ENCODE measurements at regions not wholly inside any gene's neighbourhood (a gene's known extent, or its start where the extent isn't known, plus 50 kb on each side); places are given as distances from the start of the nearest gene placed in this dataset.

DNA sequence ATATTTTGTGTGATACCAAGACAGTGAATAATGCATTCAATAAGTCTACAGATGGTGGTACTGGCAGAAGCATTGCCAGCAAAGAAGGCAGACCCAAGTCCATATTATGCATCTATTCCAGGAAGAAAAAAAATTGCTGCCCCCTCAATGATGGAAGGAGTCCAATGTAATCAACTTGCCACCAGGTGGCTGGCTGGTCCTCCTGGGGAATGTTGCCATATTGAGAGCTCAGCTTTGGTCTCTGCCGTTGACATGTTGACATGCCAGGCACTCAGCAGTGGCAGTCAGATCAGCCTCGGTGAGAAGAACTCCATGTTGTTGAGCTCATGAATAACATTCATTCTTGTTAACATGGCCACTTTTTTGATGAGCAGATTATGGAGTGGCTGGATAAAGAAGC, 298.5 kb downstream of the IGSF11 start:
- DNase-seq = no peak
- Mint-ChIP-seq H3K4me3 (no peak overlapping the region), H3K36me3 (ENCODE audit: low read depth) (no peaks in the 10 kb centered on the region), H3K27ac (no peak overlapping the region), H3K4me1 (no peaks in the 10 kb centered on the region), H3K27me3 (no peaks in the 10 kb centered on the region)
- no peak for ATAC-seq
- no peaks in the 10 kb centered on the region for H3K9me3 ChIP-seq (ENCODE audit: control insufficient read depth, low read length, poor library complexity, severe bottlenecking)

DNA sequence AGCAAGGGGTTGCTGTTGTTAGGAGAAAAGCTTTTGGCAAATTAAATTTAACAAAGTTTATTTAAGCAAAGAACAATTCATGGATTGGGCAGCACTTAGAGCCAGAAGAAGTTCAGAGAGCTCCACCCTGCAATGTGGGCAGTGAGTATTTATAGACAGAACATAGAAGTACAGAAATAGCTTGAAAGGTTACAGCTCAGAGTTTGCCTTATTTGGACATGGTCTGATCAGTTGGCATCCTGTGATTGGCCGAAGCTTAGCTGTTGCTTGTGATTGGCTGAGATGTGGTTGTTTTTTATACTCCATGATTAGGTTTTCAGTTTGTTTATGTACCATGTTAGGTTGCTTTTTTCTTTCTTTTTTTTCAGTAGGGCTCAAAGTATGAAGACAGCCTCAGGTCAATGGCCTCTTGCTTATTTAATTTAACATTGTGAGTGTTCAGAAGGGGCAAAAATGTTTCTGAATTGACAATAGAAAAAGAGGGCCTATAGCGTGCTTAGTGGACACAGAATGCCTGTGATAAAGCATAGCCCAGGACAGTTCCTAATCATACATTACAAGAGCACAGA, 293.8 kb downstream of the IGSF11 start:
- DNase-seq = no peak
- no peak for ATAC-seq
- Mint-ChIP-seq H3K4me3 (no peak overlapping the region), H3K36me3 (ENCODE audit: low read depth) (no peaks in the 10 kb centered on the region), H3K4me1 (no peaks in the 10 kb centered on the region), H3K27me3 (no peaks in the 10 kb centered on the region), H3K27ac (no peak overlapping the region)
- no peaks in the 10 kb centered on the region for H3K9me3 ChIP-seq (ENCODE audit: control insufficient read depth, low read length, poor library complexity, severe bottlenecking)

DNA sequence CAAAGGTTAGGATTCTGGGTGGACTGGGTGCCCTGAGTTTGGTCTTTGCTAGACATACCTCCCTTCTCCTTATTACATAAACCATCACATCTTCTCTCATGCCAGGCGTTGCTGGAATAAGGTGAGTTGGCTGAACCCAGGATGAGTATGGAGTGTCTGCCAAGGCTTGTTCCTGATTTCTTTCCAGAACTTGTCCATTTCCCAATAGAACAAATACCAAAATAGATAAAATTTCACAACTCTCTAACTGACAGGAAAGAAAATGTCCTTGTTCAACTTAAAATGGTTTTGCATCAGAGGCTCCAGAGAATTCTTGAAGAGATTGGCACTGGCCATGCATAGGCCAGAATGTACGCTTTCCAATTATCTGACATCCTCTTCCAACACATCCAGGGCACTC, 291.9 kb downstream of the IGSF11 start:
- Mint-ChIP-seq H3K27me3 (no peaks in the 10 kb centered on the region), H3K36me3 (ENCODE audit: low read depth) (no peaks in the 10 kb centered on the region), H3K4me1 (no peaks in the 10 kb centered on the region), H3K27ac (no peak overlapping the region), H3K4me3 (no peak overlapping the region)
- no peaks in the 10 kb centered on the region for H3K9me3 ChIP-seq (ENCODE audit: control insufficient read depth, low read length, poor library complexity, severe bottlenecking)
- ATAC-seq (no peak), DNase-seq (no peak)

DNA sequence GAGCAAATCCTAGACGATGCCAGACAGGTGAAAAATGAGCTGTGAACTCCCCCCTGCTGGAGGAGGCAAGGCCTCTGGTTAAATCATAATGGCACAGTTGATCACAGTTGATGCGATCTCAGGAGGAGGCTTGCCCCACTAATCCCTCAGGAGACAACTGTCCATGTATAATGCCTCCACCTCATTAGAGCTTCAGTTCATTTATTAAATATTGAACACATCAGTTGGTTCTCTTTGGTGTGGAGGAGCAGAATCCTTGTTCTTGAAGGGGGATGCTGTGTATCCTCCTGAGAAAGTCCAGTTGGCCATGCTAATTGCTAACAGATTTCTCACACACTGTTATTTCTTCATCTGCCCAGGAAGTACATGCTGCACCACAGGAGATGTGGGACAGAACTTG, 290.5 kb downstream of the IGSF11 start:
- H3K36me3 Mint-ChIP-seq (ENCODE audit: low read depth) = no peaks in the 10 kb centered on the region
- H3K9me3 ChIP-seq (ENCODE audit: control insufficient read depth, low read length, poor library complexity, severe bottlenecking) = no peaks in the 10 kb centered on the region
- no peak overlapping the region for H3K27ac Mint-ChIP-seq
- no peaks in the 10 kb centered on the region for H3K27me3 Mint-ChIP-seq
- H3K4me3 Mint-ChIP-seq = no peak overlapping the region
- ATAC-seq (no peak), DNase-seq (no peak)
- no peaks in the 10 kb centered on the region for H3K4me1 Mint-ChIP-seq

DNA sequence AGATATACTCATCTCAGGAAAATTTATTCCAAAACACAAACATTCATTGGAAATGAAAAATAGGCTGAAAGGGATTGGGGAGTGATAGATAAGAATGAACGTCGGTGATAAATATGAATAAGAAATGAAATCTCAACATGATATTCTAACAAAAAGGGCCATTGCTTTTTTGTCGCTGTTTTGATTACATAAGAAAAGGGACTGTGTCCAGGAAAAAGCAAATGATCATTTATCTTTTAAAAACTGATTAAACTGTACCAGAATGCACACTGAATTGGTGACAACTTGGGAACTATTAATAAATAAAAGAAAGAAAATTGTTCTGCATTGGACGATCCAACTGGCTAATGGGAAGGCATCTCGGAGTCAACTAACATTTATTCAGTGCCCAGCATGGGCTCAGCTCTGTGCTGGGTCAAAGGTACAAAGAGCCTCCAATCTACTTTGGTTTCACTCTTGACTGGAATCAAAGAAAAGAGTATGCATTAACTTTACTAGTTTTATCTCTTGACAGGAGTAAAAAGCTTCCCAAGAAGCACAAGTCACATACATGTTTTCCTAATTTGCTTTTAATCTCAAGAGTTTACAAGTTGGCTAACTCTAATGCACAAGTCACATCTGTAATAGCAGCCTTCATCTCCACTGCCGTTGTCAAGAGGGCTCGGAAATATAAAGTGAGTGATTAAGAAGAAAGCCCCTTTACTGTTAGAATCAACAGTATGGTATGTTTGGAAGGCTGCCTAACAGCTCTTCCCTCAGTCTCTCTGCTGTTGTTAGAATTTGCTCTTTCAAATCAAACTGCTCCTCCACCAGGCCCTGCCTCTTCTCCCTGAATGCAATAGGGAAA, 280.0 kb downstream of the IGSF11 start:
- H3K9me3 ChIP-seq (ENCODE audit: control insufficient read depth, low read length, poor library complexity, severe bottlenecking) = no peaks in the 10 kb centered on the region
- no peak for ATAC-seq
- no peak overlapping the region for H3K4me3 Mint-ChIP-seq
- H3K36me3 Mint-ChIP-seq (ENCODE audit: low read depth) = no peaks in the 10 kb centered on the region
- H3K4me1 Mint-ChIP-seq = peaks cover 3% of the 10 kb centered on the region
- peaks cover 13% of the 10 kb centered on the region for H3K27me3 Mint-ChIP-seq
- no peak overlapping the region for H3K27ac Mint-ChIP-seq
- no peak for DNase-seq

DNA sequence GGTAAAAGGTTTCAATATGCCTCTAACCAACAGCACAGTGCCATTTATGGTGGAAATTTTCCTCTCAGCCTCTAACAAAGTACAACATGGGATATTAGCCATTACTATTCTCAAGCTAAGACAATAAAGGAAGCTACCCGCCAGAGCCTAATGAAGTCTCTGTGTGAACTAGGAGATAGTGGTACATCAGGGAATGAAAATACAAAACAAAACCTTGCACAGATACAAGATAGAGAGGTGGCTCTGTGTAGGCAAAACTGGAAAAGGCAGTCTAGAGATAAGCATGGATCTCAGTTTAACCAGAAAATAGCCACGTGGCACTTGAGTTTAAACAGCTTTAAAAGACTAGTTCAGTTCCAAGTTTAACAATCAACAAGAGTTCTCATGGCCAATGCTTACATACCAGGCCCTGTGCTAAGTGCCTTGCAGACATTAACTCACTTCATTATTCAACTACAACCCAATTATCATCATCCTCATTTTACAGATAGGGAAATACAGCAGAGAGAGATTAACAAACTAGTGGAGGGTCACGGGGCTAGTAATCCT, 279.3 kb downstream of the IGSF11 start:
- H3K27me3 Mint-ChIP-seq = peaks cover 13% of the 10 kb centered on the region
- no peak overlapping the region for H3K27ac Mint-ChIP-seq
- H3K36me3 Mint-ChIP-seq (ENCODE audit: low read depth) = no peaks in the 10 kb centered on the region
- ATAC-seq = no peak
- H3K9me3 ChIP-seq (ENCODE audit: control insufficient read depth, low read length, poor library complexity, severe bottlenecking) = no peaks in the 10 kb centered on the region
- H3K4me1 Mint-ChIP-seq = peaks cover 3% of the 10 kb centered on the region
- DNase-seq = no peak
- no peak overlapping the region for H3K4me3 Mint-ChIP-seq

DNA sequence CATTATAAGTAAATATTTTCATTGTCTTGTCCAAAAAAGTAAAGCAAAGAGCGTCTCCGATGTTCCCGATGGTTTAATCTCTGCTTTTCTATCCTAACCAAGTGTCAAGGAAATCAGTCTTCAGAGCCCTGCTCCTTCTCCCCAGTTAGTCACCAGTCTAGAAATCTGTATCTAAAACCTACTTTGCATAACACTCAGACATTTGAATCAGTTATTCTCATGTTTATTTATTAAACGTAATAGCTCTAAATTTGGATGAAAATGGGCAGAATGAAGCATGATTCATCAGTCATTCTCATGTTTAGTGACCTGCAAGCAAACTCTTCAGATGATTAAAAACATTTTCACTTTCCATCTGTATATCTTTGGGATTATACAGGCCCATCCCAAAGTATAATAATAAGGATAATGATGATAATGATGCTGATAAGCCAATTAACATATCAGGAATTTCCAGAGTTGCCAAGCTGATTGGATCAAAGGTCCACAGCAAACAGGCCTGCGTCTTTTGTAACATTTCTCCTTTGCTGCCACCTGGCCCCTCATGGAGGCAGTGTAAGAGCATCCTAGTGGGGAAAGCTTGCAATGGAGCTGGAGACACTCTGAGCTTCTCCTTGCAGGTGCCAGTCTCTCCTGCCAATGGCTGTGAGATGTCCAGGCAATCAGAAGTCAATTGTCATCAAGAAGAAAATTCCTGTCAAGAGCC, 273.9 kb downstream of the IGSF11 start:
- Mint-ChIP-seq H3K4me3 (no peak overlapping the region), H3K36me3 (ENCODE audit: low read depth) (no peaks in the 10 kb centered on the region), H3K27me3 (peaks cover 5% of the 10 kb centered on the region), H3K27ac (no peak overlapping the region), H3K4me1 (no peaks in the 10 kb centered on the region)
- ATAC-seq (no peak), DNase-seq (no peak)
- no peaks in the 10 kb centered on the region for H3K9me3 ChIP-seq (ENCODE audit: control insufficient read depth, low read length, poor library complexity, severe bottlenecking)

DNA sequence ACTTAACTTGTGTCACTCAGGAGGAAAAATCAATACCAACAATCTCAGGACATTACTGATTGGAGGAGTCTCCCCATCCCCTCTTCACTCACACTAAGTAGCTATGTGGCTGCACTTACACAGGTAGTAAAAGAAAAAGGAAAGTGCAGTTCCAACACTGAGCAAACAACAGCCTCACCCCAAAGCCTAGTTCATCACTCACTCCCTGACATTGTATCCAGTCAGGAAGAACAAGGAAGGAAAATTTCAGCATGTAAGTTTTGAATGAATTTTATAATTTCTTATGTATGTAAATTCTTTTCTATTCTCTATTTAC, 273.4 kb downstream of the IGSF11 start:
- no peaks in the 10 kb centered on the region for H3K9me3 ChIP-seq (ENCODE audit: control insufficient read depth, low read length, poor library complexity, severe bottlenecking)
- no peak for ATAC-seq
- no peak overlapping the region for H3K27ac Mint-ChIP-seq
- H3K4me3 Mint-ChIP-seq = no peak overlapping the region
- H3K4me1 Mint-ChIP-seq = no peaks in the 10 kb centered on the region
- peaks cover 5% of the 10 kb centered on the region for H3K27me3 Mint-ChIP-seq
- peaks cover 2% of the 10 kb centered on the region for H3K36me3 Mint-ChIP-seq (ENCODE audit: low read depth)
- DNase-seq = no peak

DNA sequence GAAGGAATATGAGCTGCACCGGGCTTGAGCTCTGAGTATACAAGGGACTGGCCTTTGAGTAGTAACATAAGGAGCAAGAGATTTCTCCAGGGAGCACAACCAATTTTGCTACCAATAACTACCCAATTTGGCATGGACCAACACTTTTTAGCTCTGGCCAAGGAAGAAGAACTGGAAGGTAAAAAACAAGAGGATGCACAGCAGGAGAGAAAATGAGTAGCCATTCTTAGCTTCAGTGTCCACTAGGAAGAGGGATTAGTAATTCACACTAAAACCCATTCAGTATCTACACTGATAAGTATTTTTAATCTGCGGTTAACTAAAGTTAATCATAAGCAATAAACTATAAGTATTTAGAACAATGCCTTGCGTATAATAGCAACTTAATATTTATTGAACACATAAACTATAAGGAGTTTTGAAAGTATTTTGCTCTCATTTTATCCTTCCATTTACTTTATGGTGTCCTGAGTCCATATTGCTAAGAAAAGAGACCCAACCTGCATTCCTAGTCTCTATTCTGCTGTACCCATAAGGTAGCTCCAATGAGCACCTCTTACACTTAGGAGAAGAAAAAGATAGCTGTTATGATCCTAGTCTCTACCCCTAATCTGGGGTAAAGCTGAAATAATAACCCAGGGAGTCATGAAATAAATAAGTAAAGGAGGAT, 268.9 kb downstream of the IGSF11 start:
- H3K9me3 ChIP-seq (ENCODE audit: control insufficient read depth, low read length, poor library complexity, severe bottlenecking) = no peaks in the 10 kb centered on the region
- Mint-ChIP-seq H3K4me1 (no peaks in the 10 kb centered on the region), H3K36me3 (ENCODE audit: low read depth) (peaks cover 2% of the 10 kb centered on the region), H3K27me3 (no peaks in the 10 kb centered on the region), H3K27ac (no peak overlapping the region), H3K4me3 (no peak overlapping the region)
- no peak for DNase-seq
- no peak for ATAC-seq

DNA sequence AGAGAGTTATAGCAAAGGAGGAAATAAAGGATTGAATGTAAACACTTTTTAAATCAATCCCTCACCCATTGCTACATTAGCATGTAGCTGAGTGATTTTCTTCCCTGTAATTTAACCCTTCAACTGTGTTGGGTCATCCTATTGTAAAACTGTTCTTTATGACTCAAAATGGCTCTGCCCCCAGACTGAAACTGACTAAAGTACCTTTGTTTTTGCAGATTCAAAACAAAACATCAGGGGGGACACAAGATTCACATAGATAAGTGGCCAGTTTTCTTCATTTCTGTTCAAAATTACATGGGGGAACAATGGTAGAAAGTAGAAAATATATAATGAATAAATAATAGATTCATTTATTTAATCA, 268.4 kb downstream of the IGSF11 start:
- Mint-ChIP-seq H3K4me1 (no peaks in the 10 kb centered on the region), H3K27me3 (no peaks in the 10 kb centered on the region), H3K4me3 (no peak overlapping the region), H3K36me3 (ENCODE audit: low read depth) (peaks cover 2% of the 10 kb centered on the region), H3K27ac (no peak overlapping the region)
- no peak for DNase-seq
- ATAC-seq = no peak
- no peaks in the 10 kb centered on the region for H3K9me3 ChIP-seq (ENCODE audit: control insufficient read depth, low read length, poor library complexity, severe bottlenecking)

DNA sequence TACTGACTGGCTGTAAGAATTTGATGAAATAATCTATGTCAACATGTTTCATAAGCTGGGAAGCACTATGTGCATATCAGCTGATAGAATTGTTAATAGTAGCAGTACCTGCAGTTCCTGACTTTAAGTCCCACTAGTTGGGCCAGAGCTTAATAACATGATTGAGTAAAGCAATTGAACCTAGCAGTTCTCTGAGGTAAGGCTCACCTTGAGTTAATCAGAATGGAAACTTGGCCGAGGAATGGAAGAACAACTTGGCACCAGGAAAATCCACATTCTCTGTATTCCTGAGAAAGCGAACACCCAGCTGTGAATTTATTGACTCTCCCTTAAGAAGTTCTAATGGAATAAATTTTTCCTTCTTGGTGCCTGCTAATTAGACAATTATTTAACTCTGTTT, 262.6 kb downstream of the IGSF11 start:
- no peak for ATAC-seq
- no peak for DNase-seq
- Mint-ChIP-seq H3K36me3 (ENCODE audit: low read depth) (no peaks in the 10 kb centered on the region), H3K4me1 (no peaks in the 10 kb centered on the region), H3K27me3 (peaks cover 10% of the 10 kb centered on the region), H3K27ac (no peak overlapping the region), H3K4me3 (no peak overlapping the region)
- H3K9me3 ChIP-seq (ENCODE audit: control insufficient read depth, low read length, poor library complexity, severe bottlenecking) = no peaks in the 10 kb centered on the region

DNA sequence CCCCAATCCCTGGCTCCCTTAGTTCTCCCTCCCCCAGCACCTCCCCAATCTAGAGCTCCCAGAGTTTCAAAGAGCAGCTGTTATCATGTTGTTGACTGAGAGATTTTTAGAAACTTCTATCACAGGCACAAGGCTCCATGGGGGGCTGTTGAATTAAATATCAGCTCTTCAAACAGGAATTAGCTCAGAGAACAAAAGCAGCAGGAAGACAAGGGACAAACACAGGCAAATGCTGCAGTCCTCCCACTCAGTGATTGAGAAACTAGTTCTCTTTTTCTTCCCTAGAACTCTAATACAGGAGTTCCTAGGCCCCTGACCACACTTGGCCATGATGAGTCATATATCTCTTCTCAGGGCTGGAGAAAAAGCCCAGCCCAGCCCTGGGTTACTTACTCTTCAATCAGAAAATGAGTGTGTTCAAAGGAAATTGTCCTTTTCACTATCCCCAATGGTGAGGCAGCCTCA, 262.1 kb downstream of the IGSF11 start:
- H3K36me3 Mint-ChIP-seq (ENCODE audit: low read depth) = no peaks in the 10 kb centered on the region
- H3K4me1 Mint-ChIP-seq = no peaks in the 10 kb centered on the region
- H3K4me3 Mint-ChIP-seq = no peak overlapping the region
- peaks cover 10% of the 10 kb centered on the region for H3K27me3 Mint-ChIP-seq
- DNase-seq (no peak), ATAC-seq (no peak)
- H3K9me3 ChIP-seq (ENCODE audit: control insufficient read depth, low read length, poor library complexity, severe bottlenecking) = no peaks in the 10 kb centered on the region
- no peak overlapping the region for H3K27ac Mint-ChIP-seq

DNA sequence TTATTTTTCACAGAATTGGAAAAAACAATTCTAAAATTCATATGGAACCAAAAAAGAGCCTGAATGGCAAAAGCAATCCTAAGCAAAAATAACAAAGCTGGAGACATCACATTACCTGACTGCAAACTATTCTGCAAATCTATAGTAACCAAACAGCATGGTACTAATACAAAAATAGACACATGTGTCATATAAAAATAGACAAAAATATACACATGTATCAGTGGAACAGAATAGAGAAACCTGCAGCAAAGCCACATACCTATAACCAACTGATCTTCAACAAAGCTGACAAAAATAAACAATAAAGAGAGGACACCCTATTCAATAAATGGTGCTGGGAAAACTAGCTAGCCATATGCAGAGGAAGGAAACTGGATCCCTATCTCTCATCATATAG, 259.6 kb downstream of the IGSF11 start:
- H3K27ac Mint-ChIP-seq = no peak overlapping the region
- H3K36me3 Mint-ChIP-seq (ENCODE audit: low read depth) = no peaks in the 10 kb centered on the region
- H3K4me1 Mint-ChIP-seq = no peaks in the 10 kb centered on the region
- no peak for ATAC-seq
- DNase-seq = no peak
- H3K4me3 Mint-ChIP-seq = no peak overlapping the region
- H3K27me3 Mint-ChIP-seq = peaks cover 10% of the 10 kb centered on the region
- no peaks in the 10 kb centered on the region for H3K9me3 ChIP-seq (ENCODE audit: control insufficient read depth, low read length, poor library complexity, severe bottlenecking)
